ENCODE measurements at regions not wholly inside any gene's neighbourhood (a gene's known extent, or its start where the extent isn't known, plus 50 kb on each side); places are given as distances from the start of the nearest gene placed in this dataset.

- H3K79me2 ChIP-seq (ENCODE audit: control insufficient read depth in 1 of 2, insufficient read depth in 2 of 2, low read length in 2 of 2): no peaks in the 10 kb centered on the region
- H3K18ac ChIP-seq (ENCODE audit: extremely low read depth, low read length): no peak overlapping the region
- no peak overlapping the region for H2BK120ac ChIP-seq (replicated peaks; ENCODE audit: low read depth, low read length)
- H3K9me3 ChIP-seq (ENCODE audit: insufficient read depth in 2 of 2, low read depth in 1 of 2, low read length in 1 of 2): peaks cover 10 to 11% of the 10 kb centered on the region in 2 experiments; a peak in 3 of 4 replicates
- H3K27me3 ChIP-seq (replicated peaks in 1 of 4; ENCODE audit: control insufficient read depth in 3 of 4, extremely low read depth in 1 of 4, insufficient read depth in 3 of 4, low read length in 3 of 4): no peaks in the 10 kb centered on the region
- no peaks in the 10 kb centered on the region for H4K20me1 ChIP-seq (replicated peaks in 1 of 2; ENCODE audit: control insufficient read depth in 1 of 2, insufficient read depth in 2 of 2, low read length in 2 of 2)
- no peak overlapping the region for H4K91ac ChIP-seq (replicated peaks; ENCODE audit: insufficient read length, low read length)
- no peak overlapping the region for H2BK5ac ChIP-seq (ENCODE audit: low read depth, low read length)
- H3K4me3 ChIP-seq (ENCODE audit: extremely low read depth in 1 of 4, insufficient read depth in 2 of 4, low read depth in 3 of 4, low read length in 4 of 4): no peak overlapping the region
- H3K79me1 ChIP-seq (ENCODE audit: low read depth, low read length): no peaks in the 10 kb centered on the region
- no peak overlapping the region for H2AFZ ChIP-seq (ENCODE audit: low read length)
- no peak overlapping the region for H3K4ac ChIP-seq (replicated peaks; ENCODE audit: insufficient read length, low read depth, low read length)
- no peak overlapping the region for H2BK12ac ChIP-seq (ENCODE audit: low read depth, low read length)
- no peaks in the 10 kb centered on the region; a peak in 1 of 8 replicates for H3K36me3 ChIP-seq (ENCODE audit: control insufficient read depth in 2 of 4, insufficient read depth in 4 of 4, low read length in 3 of 4)
- no peak overlapping the region for H3K14ac ChIP-seq (ENCODE audit: insufficient read length)
- no peak overlapping the region for H2BK20ac ChIP-seq (ENCODE audit: low read length)
- no peak overlapping the region for H3K56ac ChIP-seq (replicated peaks; ENCODE audit: insufficient read length, low read depth, low read length)
- no peak overlapping the region for H3K23ac ChIP-seq (ENCODE audit: insufficient read length)
- H2AK5ac ChIP-seq (ENCODE audit: low read depth, low read length): no peak overlapping the region
- DNase-seq (ENCODE audit: low read depth in 1 of 2, low spot score in 2 of 2) (no peak), FAIRE-seq (no peak)
- H3K27ac ChIP-seq (ENCODE audit: low read depth, low read length): no peak overlapping the region
- ChIA-PET CTCF (ENCODE audit: partially characterized antibody) (interaction anchor here (1.5 kb wide), 1 partner anchor 24 kb away, joined by 6 read pairs; no protein-coding TSS in a partner anchor), POLR2A (ENCODE audit: partially characterized antibody) (no interaction called here)
- no peak overlapping the region for H4K8ac ChIP-seq (ENCODE audit: extremely low read depth, insufficient read depth, low read length)
- H3K4me2 ChIP-seq (ENCODE audit: insufficient read depth in 1 of 2, low read depth in 2 of 2, low read length in 2 of 2): no peak overlapping the region
- H4K5ac ChIP-seq (ENCODE audit: insufficient read length, low read depth, low read length): no peak overlapping the region
- 73% methylated on average over 1 of the region's 1 CpG; no CpG with 5 or more reads in 1 of the 2 experiments for WGBS, 2 experiments (ENCODE audit: extremely low coverage in 1 of 2, insufficient coverage in 1 of 2, insufficient read length in 1 of 2, insufficient replicate concordance in 2 of 2, low coverage in 1 of 2, low lambda C conversion rate in 2 of 2, missing lambda C conversion rate in 1 of 2)
- H3K4me1 ChIP-seq (replicated peaks in 1 of 4; ENCODE audit: control insufficient read depth in 3 of 4, insufficient read depth in 4 of 4, low read length in 3 of 4): no peaks in the 10 kb centered on the region
- no peak overlapping the region for H2BK15ac ChIP-seq (ENCODE audit: low read length)
- H3K23me2 ChIP-seq (ENCODE audit: low read depth, low read length): no peaks in the 10 kb centered on the region
- H3K9ac ChIP-seq (replicated peaks in 1 of 4; ENCODE audit: extremely low read depth in 1 of 4, low read depth in 3 of 4, low read length in 3 of 4): no peak overlapping the region
- no peak for TF ChIP-seq EZH2 (IDR thresholded peaks at IDR 0.05; ENCODE audit: low read depth, low read length, severe bottlenecking)
- TF ChIP-seq TBP (IDR thresholded peaks at IDR 0.05; ENCODE audit: low read depth, low read length): no peak
- TF ChIP-seq YY1 (IDR thresholded peaks at IDR 0.05; ENCODE audit: low read depth, low read length): no peak
- no peak for TF ChIP-seq EGR1 (IDR thresholded peaks at IDR 0.05; ENCODE audit: borderline replicate concordance, low read depth, low read length)
- TF ChIP-seq HDAC2 (IDR thresholded peaks at IDR 0.05; ENCODE audit: borderline replicate concordance in 1 of 2, low read depth in 2 of 2, low read length in 2 of 2): no peak
- no peak for TF ChIP-seq SIRT6 (IDR thresholded peaks at IDR 0.05; ENCODE audit: low read length)
- no peak for TF ChIP-seq JUND (IDR thresholded peaks at IDR 0.05; ENCODE audit: low read length)
These were observed 441.4 kb downstream of the BCKDHB start for GRCh38 chr6:80547827-80548226.

Measured in H1 (cell line).